H1 (cell line): ENCODE measurements at regions not wholly inside any gene's neighbourhood (a gene's known extent, or its start where the extent isn't known, plus 50 kb on each side); places are given as distances from the start of the nearest gene placed in this dataset.

Experiments
- CTCF ChIA-PET: fragments of 300-600 bp; sonication (Branson Sonifier 250); formaldehyde crosslinking; loops from one replicate; lab custom pipeline; 2021; ENCODE audit not compliant: partially characterized antibody; lab: Charles Lee
- POLR2A ChIA-PET: fragments of 300-600 bp; sonication (Branson Sonifier 250); formaldehyde crosslinking; loops from one replicate; lab custom pipeline; 2021; ENCODE audit warnings: inconsistent platforms; ENCODE audit not compliant: partially characterized antibody; lab: Charles Lee
- DNase-seq, 2 experiments: peaks; one replicate each; pipeline versions ENCODE4 v3.0.0 to v3.0.0-alpha.2; 2010 to 2022; ENCODE audit warnings: low spot score in 2 of 2, low read depth in 1 of 2, mixed read lengths in 1 of 2
- FAIRE-seq: peaks from 2 replicates; lab custom pipeline; 2011; peaks lifted over from hg19 to GRCh38; lab: Jason Lieb, UNC
- H2AFZ ChIP-seq: 2 replicates; pipeline ENCODE4 v1.8.1; 2012; ENCODE audit warnings: low read length, inconsistent platforms
- H2AK5ac ChIP-seq: 2 replicates; pipeline ENCODE4 v1.6.1; 2013; ENCODE audit warnings: low read depth, low read length
- H2BK120ac ChIP-seq: replicated peaks from 2 replicates; pipeline ENCODE3; 2013; ENCODE audit warnings: low read depth, low read length, inconsistent platforms
- H2BK12ac ChIP-seq: 2 replicates; pipeline ENCODE4 v1.6.1; 2013; ENCODE audit warnings: low read depth, low read length
- H2BK15ac ChIP-seq: 2 replicates; pipeline ENCODE4 v1.6.1; 2013; ENCODE audit warnings: low read length
- H2BK20ac ChIP-seq: 2 replicates; pipeline ENCODE4 v1.6.1; 2013; ENCODE audit warnings: low read length
- H2BK5ac ChIP-seq: 2 replicates; pipeline ENCODE4 v1.6.1; 2013; ENCODE audit warnings: low read depth, low read length
- H3K14ac ChIP-seq: 2 replicates; pipeline ENCODE4 v1.6.1; 2013; ENCODE audit warnings: inconsistent platforms; ENCODE audit not compliant: insufficient read length
- H3K18ac ChIP-seq: 2 replicates; pipeline ENCODE4 v1.6.1; 2013; ENCODE audit warnings: low read length; ENCODE audit errors: extremely low read depth
- H3K23ac ChIP-seq: 2 replicates; pipeline ENCODE4 v1.6.1; 2013; ENCODE audit warnings: inconsistent platforms; ENCODE audit not compliant: insufficient read length
- H3K23me2 ChIP-seq: 2 replicates; pipeline ENCODE4 v1.6.1; 2013; ENCODE audit warnings: low read depth, low read length
- H3K27ac ChIP-seq: 2 replicates; pipeline ENCODE4 v1.6.1; 2011; ENCODE audit warnings: low read depth, low read length, inconsistent platforms
- H3K27me3 ChIP-seq, 4 experiments: replicated peaks in 1 of 4; 1 replicate in 1 of 4; 2 replicates in 3 of 4; pipeline versions ENCODE4 v1.6.1 to v1.8.1; 2011 to 2013; ENCODE audit warnings: low read length in 3 of 4, mild to moderate bottlenecking in 3 of 4, inconsistent platforms in 2 of 4, mixed read lengths in 2 of 4, moderate library complexity in 1 of 4; ENCODE audit not compliant: control insufficient read depth in 3 of 4, insufficient read depth in 3 of 4; ENCODE audit errors: extremely low read depth in 1 of 4
- H3K36me3 ChIP-seq, 4 experiments: 2 replicates each; pipeline versions ENCODE4 v1.6.1 to v1.8.1; 2011 to 2013; ENCODE audit warnings: mild to moderate bottlenecking in 4 of 4, low read length in 3 of 4, moderate library complexity in 2 of 4, control low read depth in 1 of 4, inconsistent platforms in 1 of 4; ENCODE audit not compliant: insufficient read depth in 4 of 4, control insufficient read depth in 2 of 4
- H3K4ac ChIP-seq: replicated peaks from 2 replicates; pipeline ENCODE3; 2013; ENCODE audit warnings: low read length, low read depth, mixed read lengths, inconsistent platforms; ENCODE audit not compliant: insufficient read length
- H3K4me1 ChIP-seq, 4 experiments: replicated peaks in 1 of 4; 1 replicate in 1 of 4; 2 replicates in 3 of 4; pipeline versions ENCODE4 v1.6.1 to v1.8.1; 2011 to 2013; ENCODE audit warnings: low read length in 3 of 4, inconsistent platforms in 2 of 4, mixed read lengths in 1 of 4; ENCODE audit not compliant: insufficient read depth in 4 of 4, control insufficient read depth in 3 of 4
- H3K4me2 ChIP-seq, 2 experiments: 2 replicates each; pipeline versions ENCODE4 v1.6.1 to v1.8.1; 2011 to 2013; ENCODE audit warnings: low read depth in 2 of 2, low read length in 2 of 2, control low read depth in 1 of 2, inconsistent platforms in 1 of 2, mild to moderate bottlenecking in 1 of 2; ENCODE audit not compliant: insufficient read depth in 1 of 2
- H3K4me3 ChIP-seq, 4 experiments: fragments of 200-600, 300-600 bp in 1 of 4; sonication (generic), shearing (Covaris generic), sonication (Bioruptor Twin) in 1 of 4; 2 replicates each; pipeline versions ENCODE4 v1.5.1 to v1.8.1; 2011 to 2016; ENCODE audit warnings: low read length in 4 of 4, low read depth in 3 of 4, control low read depth in 2 of 4, inconsistent platforms in 2 of 4, mild to moderate bottlenecking in 2 of 4, mixed read lengths in 1 of 4, moderate library complexity in 1 of 4; ENCODE audit not compliant: insufficient read depth in 2 of 4; ENCODE audit errors: extremely low read depth in 1 of 4
- H3K56ac ChIP-seq: replicated peaks from 2 replicates; pipeline ENCODE3; 2013; ENCODE audit warnings: low read depth, mild to moderate bottlenecking, mixed read lengths, low read length, inconsistent platforms; ENCODE audit not compliant: insufficient read length
- H3K79me1 ChIP-seq: 2 replicates; pipeline ENCODE4 v1.6.1; 2013; ENCODE audit warnings: low read depth, low read length, control low read depth
- H3K79me2 ChIP-seq, 2 experiments: 2 replicates each; pipeline versions ENCODE4 v1.6.1 to v1.8.1; 2012 to 2013; ENCODE audit warnings: low read length in 2 of 2, mild to moderate bottlenecking in 2 of 2, inconsistent platforms in 1 of 2; ENCODE audit not compliant: insufficient read depth in 2 of 2, control insufficient read depth in 1 of 2
- H3K9ac ChIP-seq, 4 experiments: replicated peaks in 1 of 4; 1 replicate in 1 of 4; 2 replicates in 3 of 4; pipeline versions ENCODE4 v1.6.1 to v1.8.1; 2011 to 2013; ENCODE audit warnings: low read depth in 3 of 4, low read length in 3 of 4, control low read depth in 2 of 4, mild to moderate bottlenecking in 2 of 4, moderate library complexity in 2 of 4, inconsistent platforms in 1 of 4; ENCODE audit errors: extremely low read depth in 1 of 4
- H3K9me3 ChIP-seq, 2 experiments: 2 replicates each; pipeline versions ENCODE4 v1.6.1 to v1.8.1; 2012 to 2013; ENCODE audit warnings: mild to moderate bottlenecking in 2 of 2, moderate library complexity in 2 of 2, control low read depth in 1 of 2, inconsistent platforms in 1 of 2, low read depth in 1 of 2, low read length in 1 of 2, mixed read lengths in 1 of 2; ENCODE audit not compliant: insufficient read depth in 2 of 2
- H4K20me1 ChIP-seq, 2 experiments: replicated peaks in 1 of 2; 2 replicates each; pipeline versions ENCODE3 to v1.8.1; 2011 to 2013; ENCODE audit warnings: inconsistent platforms in 2 of 2, low read length in 2 of 2, mild to moderate bottlenecking in 1 of 2; ENCODE audit not compliant: insufficient read depth in 2 of 2, control insufficient read depth in 1 of 2
- H4K5ac ChIP-seq: 2 replicates; pipeline ENCODE4 v1.6.1; 2013; ENCODE audit warnings: low read length, low read depth, mixed read lengths, inconsistent platforms; ENCODE audit not compliant: insufficient read length
- H4K8ac ChIP-seq: 2 replicates; pipeline ENCODE4 v1.8.0; 2013; ENCODE audit warnings: mild to moderate bottlenecking, moderate library complexity, low read length, inconsistent platforms; ENCODE audit not compliant: insufficient read depth; ENCODE audit errors: extremely low read depth
- H4K91ac ChIP-seq: replicated peaks from 2 replicates; pipeline ENCODE3; 2013; ENCODE audit warnings: low read length, mixed read lengths, inconsistent platforms; ENCODE audit not compliant: insufficient read length
- CHD1 ChIP-seq: IDR thresholded peaks from 2 replicates; pipeline ENCODE4 v1.6.1; 2012; ENCODE audit warnings: low read depth, low read length, improper control_type of control experiment
- CHD2 ChIP-seq: IDR thresholded peaks from 2 replicates; pipeline ENCODE4 v1.6.1; 2012; ENCODE audit warnings: low read length, improper control_type of control experiment
- RAD21 ChIP-seq, 2 experiments: IDR thresholded peaks in 1 of 2; conservative IDR thresholded peaks in 1 of 2; 2 replicates each; pipeline ENCODE4 v1.6.1; 2011; ENCODE audit warnings: low read depth in 2 of 2, low read length in 2 of 2, improper control_type of control experiment in 1 of 2, inconsistent platforms in 1 of 2, mild to moderate bottlenecking in 1 of 2, moderate library complexity in 1 of 2
- SP1 ChIP-seq: IDR thresholded peaks from 2 replicates; pipeline ENCODE4 v1.6.1; 2011; ENCODE audit warnings: low read depth, low read length
- ZNF274 ChIP-seq: IDR thresholded peaks from 2 replicates; pipeline ENCODE4 v1.7.0; 2012; ENCODE audit warnings: low read length, borderline replicate concordance; ENCODE audit errors: extremely low read depth
- WGBS, 2 experiments: shearing (Covaris generic) in 1 of 2; methylation state at CpG; one replicate each; pipeline versions ENCODE4 v1.1.6 to v1.1.7; 2013 to 2015; ENCODE audit warnings: low lambda C conversion rate in 2 of 2, mixed read lengths in 2 of 2, inconsistent platforms in 1 of 2, low coverage in 1 of 2, missing lambda C conversion rate in 1 of 2; ENCODE audit not compliant: insufficient replicate concordance in 2 of 2, insufficient coverage in 1 of 2, insufficient read length in 1 of 2; ENCODE audit errors: extremely low coverage in 1 of 2, missing lambda C conversion rate in 1 of 2; 5-methylcytosine and 5-hydroxymethylcytosine counted together
- TF ChIP-seq, protein P1 (sequence below), 3 experiments: IDR thresholded peaks; 1 replicate in 2 of 3; 2 replicates in 1 of 3; pipeline versions ENCODE4 v1.5.1 to v1.6.1; 2011; ENCODE audit warnings: low read length in 3 of 3, mild to moderate bottlenecking in 3 of 3, inconsistent platforms in 2 of 3, low read depth in 1 of 3, moderate library complexity in 1 of 3; ENCODE audit not compliant: insufficient read depth in 1 of 3; ENCODE audit errors: control extremely low read depth in 1 of 3

DNA sequence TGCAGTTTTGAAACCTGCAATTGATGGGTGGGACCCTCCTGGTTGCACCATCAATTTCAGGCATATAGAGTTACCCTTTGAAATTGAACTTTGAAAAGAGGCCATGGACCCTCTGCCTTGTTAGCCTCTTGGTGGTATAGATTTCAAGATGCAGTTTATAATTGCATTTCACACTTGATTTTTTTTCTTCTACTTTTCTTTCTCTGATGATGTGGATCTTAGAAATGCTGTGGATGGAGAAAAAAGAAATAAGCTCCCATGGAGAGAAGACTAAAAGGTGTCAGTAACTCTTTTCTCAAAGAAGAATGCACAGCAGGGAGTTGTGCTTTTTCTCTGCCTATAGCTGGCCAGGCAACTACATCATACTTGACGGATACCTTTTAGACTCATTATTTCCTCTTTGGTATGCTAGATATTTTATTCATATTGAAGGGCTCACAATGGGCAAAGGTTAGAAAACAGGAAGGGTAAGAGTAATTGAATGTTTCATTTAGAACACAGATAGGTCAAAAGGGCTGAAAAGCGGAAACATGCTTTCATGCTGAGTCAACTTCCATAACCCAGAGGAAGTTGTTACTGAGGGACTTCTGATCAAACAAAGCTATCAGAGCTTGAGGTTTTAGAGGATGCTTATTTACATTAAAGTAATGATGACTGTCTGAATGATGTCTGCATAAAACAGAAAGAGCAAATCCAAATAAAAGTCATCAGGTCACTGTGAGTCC lies 773.2 kb upstream of the LRRN3 start:
- no peak overlapping the region for H4K5ac ChIP-seq
- TF ChIP-seq RAD21 (IDR thresholded peaks at IDR 0.05 in 1 of 2, conservative IDR thresholded peaks at IDR 0.05 in 1 of 2; ENCODE audit: low read depth in 2 of 2, low read length in 2 of 2) (no peak), ZNF274 (no peak), SP1 (no peak), CHD2 (no peak), CHD1 (no peak)
- TF ChIP-seq, protein P1, sequence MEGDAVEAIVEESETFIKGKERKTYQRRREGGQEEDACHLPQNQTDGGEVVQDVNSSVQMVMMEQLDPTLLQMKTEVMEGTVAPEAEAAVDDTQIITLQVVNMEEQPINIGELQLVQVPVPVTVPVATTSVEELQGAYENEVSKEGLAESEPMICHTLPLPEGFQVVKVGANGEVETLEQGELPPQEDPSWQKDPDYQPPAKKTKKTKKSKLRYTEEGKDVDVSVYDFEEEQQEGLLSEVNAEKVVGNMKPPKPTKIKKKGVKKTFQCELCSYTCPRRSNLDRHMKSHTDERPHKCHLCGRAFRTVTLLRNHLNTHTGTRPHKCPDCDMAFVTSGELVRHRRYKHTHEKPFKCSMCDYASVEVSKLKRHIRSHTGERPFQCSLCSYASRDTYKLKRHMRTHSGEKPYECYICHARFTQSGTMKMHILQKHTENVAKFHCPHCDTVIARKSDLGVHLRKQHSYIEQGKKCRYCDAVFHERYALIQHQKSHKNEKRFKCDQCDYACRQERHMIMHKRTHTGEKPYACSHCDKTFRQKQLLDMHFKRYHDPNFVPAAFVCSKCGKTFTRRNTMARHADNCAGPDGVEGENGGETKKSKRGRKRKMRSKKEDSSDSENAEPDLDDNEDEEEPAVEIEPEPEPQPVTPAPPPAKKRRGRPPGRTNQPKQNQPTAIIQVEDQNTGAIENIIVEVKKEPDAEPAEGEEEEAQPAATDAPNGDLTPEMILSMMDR (IDR thresholded peaks at IDR 0.05; ENCODE audit: control extremely low read depth in 1 of 3, insufficient read depth in 1 of 3, low read depth in 1 of 3, low read length in 3 of 3), result no peak
- no peak overlapping the region for H3K4me2 ChIP-seq
- FAIRE-seq (no peak), DNase-seq (no peak)
- H2BK120ac ChIP-seq, result no peak overlapping the region
- H2AK5ac ChIP-seq, result no peak overlapping the region
- ChIA-PET CTCF (interaction anchor here (1.0 kb wide), 1 partner anchor 96 kb away, joined by 3 read pairs; no protein-coding TSS in a partner anchor), POLR2A (no interaction called here)
- H2AFZ ChIP-seq, result no peak overlapping the region
- WGBS, 2 experiments, result 91% methylated on average over 2 of the region's 2 CpGs; no CpG with 5 or more reads in 1 of the 2 experiments
- H3K79me2 ChIP-seq, result no peaks in the 10 kb centered on the region
- no peak overlapping the region for H3K14ac ChIP-seq
- H4K8ac ChIP-seq, result no peak overlapping the region
- H3K27ac ChIP-seq, result no peak overlapping the region
- no peaks in the 10 kb centered on the region for H3K36me3 ChIP-seq
- H3K23me2 ChIP-seq, result no peaks in the 10 kb centered on the region; the same call in 1 of the 2 replicates
- H4K20me1 ChIP-seq, result no peaks in the 10 kb centered on the region
- no peak overlapping the region for H3K18ac ChIP-seq
- peaks cover 3 to 10% of the 10 kb centered on the region in 2 experiments; a peak in 2 of 4 replicates for H3K9me3 ChIP-seq
- H3K27me3 ChIP-seq, result no peaks in the 10 kb centered on the region
- no peaks in the 10 kb centered on the region; a peak in 1 of 7 replicates for H3K4me1 ChIP-seq
- no peak overlapping the region for H2BK12ac ChIP-seq
- no peak overlapping the region for H3K23ac ChIP-seq
- H3K9ac ChIP-seq, result no peak overlapping the region
- no peak overlapping the region for H4K91ac ChIP-seq
- no peak overlapping the region for H3K4me3 ChIP-seq
- H2BK5ac ChIP-seq, result no peak overlapping the region
- H3K4ac ChIP-seq, result no peak overlapping the region
- H2BK20ac ChIP-seq, result no peak overlapping the region
- H3K79me1 ChIP-seq, result no peaks in the 10 kb centered on the region
- no peak overlapping the region for H3K56ac ChIP-seq
- H2BK15ac ChIP-seq, result no peak overlapping the region
